Activated T-helper 2 cell treated with anti-CD3 and anti-CD28 coated beads, Interferon-gamma antibody, Interleukin-2, Interleukin-4, amounts not matched to agents 10 μg/mL and 5 μg/mL and 100 μg/mL, durations not matched to agents 14 hours and 24 hours and 36 hours (primary cell): ENCODE measurements at regions not wholly inside any gene's neighbourhood (a gene's known extent, or its start where the extent isn't known, plus 50 kb on each side); places are given as distances from the start of the nearest gene placed in this dataset.
"Not testable (repeated sequence)": the region's sequence is repeated elsewhere in the genome, so short reads cannot be mapped to it uniquely, and the experiment has no call there.

ENCODE experiments used
- DNase-seq: peaks from one replicate; pipeline ENCODE4 v3.0.0; 2021; ENCODE audit warnings: low spot score
- H3K27ac Mint-ChIP-seq: one replicate; pipeline ENCODE4 v1.8.0; 2021; ENCODE audit warnings: mixed read lengths
- H3K27me3 Mint-ChIP-seq: one replicate; pipeline ENCODE4 v1.8.0; 2021; ENCODE audit warnings: low read depth, mixed read lengths
- H3K36me3 Mint-ChIP-seq: one replicate; pipeline ENCODE4 v1.8.0; 2021; ENCODE audit warnings: low read depth, mixed read lengths
- H3K4me1 Mint-ChIP-seq: one replicate; pipeline ENCODE4 v1.8.0; 2021; ENCODE audit warnings: low read depth, mixed read lengths
- H3K4me3 Mint-ChIP-seq: one replicate; pipeline ENCODE4 v1.8.0; 2021; ENCODE audit warnings: low read depth, mild to moderate bottlenecking, moderate library complexity, mixed read lengths
- H3K9me3 Mint-ChIP-seq: one replicate; pipeline ENCODE4 v1.8.0; 2021; ENCODE audit warnings: mixed read lengths
- intact Hi-C: fragments of 100-400 bp; cut with micrococcal nuclease; formaldehyde crosslinking; loops from one replicate; pipeline ENCODE4 v1.15.1; 2023

DNA sequence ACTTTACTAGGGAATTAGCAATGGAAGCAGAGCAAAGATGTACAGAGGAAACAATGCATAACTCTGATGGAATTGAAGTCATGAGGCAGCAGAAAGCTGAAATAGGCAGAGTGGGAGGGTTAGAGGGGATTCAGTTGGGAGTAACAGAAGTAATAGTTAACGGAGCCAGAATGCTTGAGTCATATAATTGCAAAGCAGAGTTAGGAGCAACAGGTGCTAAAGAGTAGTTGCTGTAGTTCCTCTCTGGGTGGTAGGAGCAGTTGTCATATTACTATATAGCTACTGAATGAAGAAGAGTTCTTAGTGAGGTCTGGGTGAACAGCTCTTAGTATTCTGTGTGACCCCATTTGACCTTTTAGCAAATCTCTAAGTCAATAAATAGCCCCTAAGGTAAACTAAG, 592.9 kb upstream of the CHD1 start:
- intact Hi-C loops, H3K4me3 Mint-ChIP-seq, H3K36me3 Mint-ChIP-seq, H3K27me3 Mint-ChIP-seq, DNase-seq, H3K9me3 Mint-ChIP-seq, H3K4me1 Mint-ChIP-seq, H3K27ac Mint-ChIP-seq: not testable (repeated sequence)

DNA sequence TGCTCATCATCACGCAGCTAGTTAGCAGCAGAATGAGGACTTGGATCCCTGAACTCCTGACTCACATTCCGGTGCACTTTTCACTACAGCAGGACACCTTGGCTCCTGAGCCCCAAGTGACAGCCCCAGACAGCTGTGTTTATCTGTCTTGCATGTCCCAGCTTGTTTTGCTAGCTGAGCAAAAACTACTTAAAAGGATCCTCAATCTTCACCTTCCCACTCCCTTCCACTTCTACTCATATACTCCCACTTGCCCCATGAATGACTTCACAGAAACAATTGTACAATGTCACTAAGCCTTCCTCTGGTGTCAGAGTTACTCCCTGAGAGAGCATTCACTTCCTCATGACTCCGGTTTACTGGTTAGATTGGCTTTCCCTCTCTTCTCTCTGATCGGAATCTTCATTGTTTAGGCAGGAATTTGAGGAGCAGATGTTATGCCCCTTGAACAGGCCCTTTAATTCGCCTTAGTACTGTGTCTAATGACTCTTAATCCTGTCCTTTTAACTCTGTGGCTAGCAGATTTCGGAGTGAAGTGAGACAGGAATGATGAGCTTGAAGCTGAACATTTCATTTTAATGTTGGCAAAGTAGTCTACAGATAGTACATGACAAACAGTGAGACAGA, 587.2 kb upstream of the CHD1 start:
- intact Hi-C loops, H3K4me1 Mint-ChIP-seq, H3K27ac Mint-ChIP-seq, DNase-seq, H3K9me3 Mint-ChIP-seq, H3K27me3 Mint-ChIP-seq, H3K36me3 Mint-ChIP-seq, H3K4me3 Mint-ChIP-seq: not testable (repeated sequence)

DNA sequence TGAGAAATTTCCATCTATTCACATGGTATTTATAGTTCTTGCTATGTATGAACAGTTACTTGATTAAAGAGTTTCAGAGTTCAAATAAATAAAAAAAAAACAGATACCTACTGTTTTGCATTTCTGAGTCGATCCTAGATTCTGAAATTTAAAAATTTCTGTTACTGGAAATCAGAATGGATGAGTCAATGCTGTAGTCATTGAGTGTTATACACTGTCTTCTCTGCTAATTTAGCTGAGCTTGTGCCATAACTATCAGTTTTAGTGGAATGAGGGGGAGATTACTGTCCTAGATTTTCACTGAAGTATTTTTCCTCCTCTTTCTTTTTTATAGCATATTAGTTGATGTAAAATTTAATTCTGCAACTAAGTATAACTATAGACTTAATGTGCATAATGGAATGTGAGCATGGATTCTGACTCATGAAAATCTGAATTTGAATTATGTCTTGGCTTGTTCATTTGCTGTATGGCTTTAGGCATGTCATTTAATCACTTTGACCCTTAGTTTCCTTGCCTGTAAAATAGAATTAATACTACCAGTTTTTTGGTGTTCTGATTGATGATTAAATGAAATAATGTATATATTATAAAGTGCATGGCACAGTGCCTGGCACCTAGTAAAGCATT, 581.5 kb upstream of the CHD1 start:
- intact Hi-C loops, DNase-seq, H3K4me1 Mint-ChIP-seq, H3K9me3 Mint-ChIP-seq, H3K4me3 Mint-ChIP-seq, H3K36me3 Mint-ChIP-seq, H3K27me3 Mint-ChIP-seq, H3K27ac Mint-ChIP-seq: not testable (repeated sequence)

DNA sequence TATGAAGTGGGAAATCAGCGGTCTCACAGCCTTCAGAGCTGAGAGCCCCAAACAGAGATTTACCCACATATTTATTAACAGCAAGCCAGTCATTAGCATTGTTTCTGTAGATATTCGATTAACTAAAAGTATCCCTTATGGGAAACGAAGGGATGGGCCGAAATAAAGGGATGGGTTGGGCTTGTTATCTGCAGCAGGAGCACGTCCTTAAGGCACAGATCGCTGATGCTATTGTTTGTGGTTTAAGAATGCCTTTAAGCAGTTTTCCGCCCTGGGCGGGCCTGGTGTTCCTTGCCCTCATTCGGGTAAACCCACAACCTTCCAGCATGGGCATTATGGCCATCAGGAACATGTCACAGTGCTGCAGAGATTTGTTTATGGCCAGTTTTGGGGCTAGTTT, 580.3 kb upstream of the CHD1 start:
- not testable (repeated sequence) for H3K36me3 Mint-ChIP-seq

DNA sequence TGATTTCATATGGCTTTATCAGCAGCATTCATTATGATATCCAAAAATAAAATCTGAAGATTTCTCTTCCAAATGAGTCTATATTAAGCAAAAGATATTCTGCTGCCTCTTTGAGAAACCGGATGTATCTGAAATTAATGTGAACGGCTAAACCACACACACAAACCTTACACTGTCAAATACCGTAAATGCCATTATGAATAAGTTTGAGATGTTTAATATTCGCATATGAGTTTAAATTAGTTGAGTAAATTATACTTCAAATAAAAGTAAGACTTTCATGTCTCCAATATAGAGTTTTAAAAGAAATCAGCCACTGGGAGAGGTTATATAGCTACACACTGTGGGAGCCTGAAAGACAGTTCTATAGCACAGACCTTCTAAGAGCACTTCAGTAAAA, 566.6 kb upstream of the CHD1 start:
- H3K4me3 Mint-ChIP-seq, H3K27me3 Mint-ChIP-seq, DNase-seq, H3K9me3 Mint-ChIP-seq, H3K27ac Mint-ChIP-seq, intact Hi-C loops, H3K36me3 Mint-ChIP-seq, H3K4me1 Mint-ChIP-seq: not testable (repeated sequence)

More for the DNA sequence above, 580.3 kb upstream of the CHD1 start:
- H3K27me3 Mint-ChIP-seq, H3K4me3 Mint-ChIP-seq, H3K9me3 Mint-ChIP-seq, DNase-seq, intact Hi-C loops, H3K27ac Mint-ChIP-seq, H3K4me1 Mint-ChIP-seq: not testable (repeated sequence)

DNA sequence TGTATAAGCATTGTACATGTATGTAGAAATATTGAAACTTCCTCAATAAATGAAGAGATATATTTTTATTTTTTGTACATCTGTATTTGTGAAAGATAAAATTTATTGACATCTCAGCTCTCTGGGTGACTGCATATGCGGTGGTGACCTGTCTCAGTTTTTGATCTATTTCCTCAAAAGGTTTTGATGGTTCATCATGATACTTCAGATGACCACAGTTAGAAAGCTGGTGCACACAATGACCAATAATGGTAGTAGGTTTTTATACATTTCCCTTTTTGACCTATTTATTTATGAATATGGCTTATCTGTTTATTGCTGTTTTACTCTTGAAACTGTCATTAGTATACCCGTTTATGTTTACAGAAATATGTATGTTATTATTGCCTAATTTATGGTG, 549.6 kb upstream of the CHD1 start:
- H3K27me3 Mint-ChIP-seq, H3K27ac Mint-ChIP-seq, H3K4me3 Mint-ChIP-seq, intact Hi-C loops, H3K9me3 Mint-ChIP-seq, DNase-seq, H3K4me1 Mint-ChIP-seq, H3K36me3 Mint-ChIP-seq: not testable (repeated sequence)

DNA sequence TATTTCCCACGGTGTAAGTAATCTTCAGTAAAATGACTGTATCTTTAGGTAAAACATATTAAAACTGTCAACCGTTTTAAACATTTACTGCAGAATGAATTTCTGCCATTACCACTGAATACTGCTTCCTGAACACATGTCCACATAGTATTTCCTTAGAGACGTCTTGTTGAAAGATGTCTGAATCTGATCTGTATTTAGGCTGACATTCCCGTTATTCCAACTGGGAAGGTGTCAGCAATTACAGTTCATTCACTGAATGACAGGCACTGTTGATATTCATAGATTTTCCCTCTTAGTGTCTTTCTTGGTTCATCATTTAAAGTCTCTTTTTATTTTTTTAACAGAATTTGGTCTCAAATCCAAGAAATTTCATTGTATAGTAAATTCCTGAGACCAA, 544.5 kb upstream of the CHD1 start:
- H3K9me3 Mint-ChIP-seq, H3K27me3 Mint-ChIP-seq, H3K27ac Mint-ChIP-seq, DNase-seq, H3K36me3 Mint-ChIP-seq, intact Hi-C loops, H3K4me3 Mint-ChIP-seq, H3K4me1 Mint-ChIP-seq: not testable (repeated sequence)

DNA sequence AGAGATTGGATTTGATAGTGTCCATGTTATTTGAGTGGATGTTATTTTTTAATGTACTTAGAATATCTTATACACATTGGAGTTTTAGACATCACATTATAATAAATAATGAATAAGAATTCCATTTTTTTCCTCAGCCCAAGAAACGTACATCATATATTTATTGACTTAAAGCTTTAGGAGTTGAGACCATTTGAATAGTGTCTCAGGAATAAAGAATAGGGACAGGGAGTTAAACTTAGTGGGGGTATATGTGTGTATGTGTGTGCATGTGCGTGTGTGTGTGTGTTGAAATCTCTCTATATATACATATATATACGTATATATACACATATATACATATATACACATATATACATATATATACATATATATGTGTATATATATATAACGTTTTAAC, 542.9 kb upstream of the CHD1 start:
- H3K9me3 Mint-ChIP-seq, intact Hi-C loops, DNase-seq, H3K27me3 Mint-ChIP-seq, H3K27ac Mint-ChIP-seq, H3K36me3 Mint-ChIP-seq, H3K4me1 Mint-ChIP-seq, H3K4me3 Mint-ChIP-seq: not testable (repeated sequence)

DNA sequence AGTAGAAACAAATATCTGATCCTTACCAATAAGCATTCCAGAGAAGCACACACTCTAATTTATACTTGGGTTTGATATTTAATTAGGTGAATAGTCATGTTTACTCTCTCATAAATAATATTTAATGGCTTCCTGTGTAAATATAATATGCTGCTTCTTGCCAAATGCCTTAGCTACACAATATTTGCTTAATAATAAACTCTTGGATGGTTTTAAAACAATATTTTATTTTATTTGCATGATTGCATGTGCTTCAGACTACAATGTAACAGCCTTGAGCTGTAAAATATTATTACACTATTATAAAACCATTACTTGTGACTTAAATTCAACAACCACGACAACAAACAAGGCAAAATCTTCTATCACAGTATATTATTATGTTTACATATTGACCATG, 542.4 kb upstream of the CHD1 start:
- H3K27ac Mint-ChIP-seq, intact Hi-C loops, H3K4me3 Mint-ChIP-seq, DNase-seq, H3K36me3 Mint-ChIP-seq, H3K27me3 Mint-ChIP-seq, H3K9me3 Mint-ChIP-seq, H3K4me1 Mint-ChIP-seq: not testable (repeated sequence)

DNA sequence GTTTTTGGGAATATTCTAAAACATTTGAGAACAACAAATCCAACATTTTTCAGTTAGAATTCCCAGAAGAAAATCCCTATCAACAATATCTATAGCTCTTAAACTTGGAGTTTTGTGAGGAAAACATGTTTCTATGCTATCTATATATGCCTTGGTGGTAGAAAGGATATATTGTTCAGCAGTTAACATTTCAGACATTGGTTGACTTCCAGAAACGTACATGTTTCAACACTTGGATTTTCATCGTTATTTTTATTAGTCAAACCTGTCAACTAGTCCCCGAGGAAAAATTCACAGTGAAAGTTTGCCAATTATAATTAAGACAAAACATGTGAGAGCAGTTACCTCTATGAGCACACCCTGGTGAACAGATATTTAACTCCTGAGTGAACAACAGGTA, 541.8 kb upstream of the CHD1 start:
- DNase-seq, intact Hi-C loops, H3K4me1 Mint-ChIP-seq, H3K27ac Mint-ChIP-seq, H3K9me3 Mint-ChIP-seq, H3K36me3 Mint-ChIP-seq, H3K4me3 Mint-ChIP-seq, H3K27me3 Mint-ChIP-seq: not testable (repeated sequence)

DNA sequence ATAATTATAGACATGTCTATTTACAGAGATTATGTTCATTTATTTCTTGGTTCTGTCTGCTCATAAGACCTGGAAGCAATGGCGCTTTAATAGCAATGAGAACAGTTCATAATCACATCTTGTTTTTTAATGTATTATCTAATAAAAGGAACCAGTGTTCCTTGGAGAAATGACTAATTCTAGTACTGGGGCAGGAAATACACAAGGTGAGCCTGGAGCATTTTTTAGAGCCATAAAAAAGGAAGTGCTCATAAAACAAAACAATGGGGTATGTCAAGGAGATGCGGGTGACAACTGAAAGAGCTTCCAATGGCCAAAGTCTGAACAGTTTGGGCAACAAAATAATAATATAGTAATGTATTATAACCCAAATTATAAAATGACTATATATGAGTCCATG, 531.9 kb upstream of the CHD1 start:
- intact Hi-C loops, result no loop called here

DNA sequence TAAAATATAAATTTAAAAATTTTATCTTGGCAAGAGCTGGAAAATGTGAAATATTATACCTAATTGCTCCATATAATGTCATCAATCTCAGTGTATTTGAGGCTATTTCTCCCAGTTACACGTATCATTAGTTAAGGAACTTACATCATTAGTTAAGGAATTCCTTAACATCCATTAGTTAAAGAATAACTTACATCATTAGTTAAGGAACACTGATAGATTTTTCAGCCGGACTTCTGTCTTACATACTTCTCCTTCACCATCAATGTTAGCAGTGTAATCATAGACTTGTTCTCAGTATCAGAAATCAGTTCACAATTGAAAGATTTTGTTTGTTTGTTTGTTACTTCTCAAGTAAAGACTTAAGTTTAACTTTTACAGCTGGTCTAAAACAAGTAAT, 524.4 kb upstream of the CHD1 start:
- Mint-ChIP-seq H3K9me3 (no peaks in the 10 kb centered on the region), H3K4me1 (no peaks in the 10 kb centered on the region), H3K27me3 (no peaks in the 10 kb centered on the region), H3K27ac (no peak overlapping the region), H3K36me3 (no peaks in the 10 kb centered on the region), H3K4me3 (no peak overlapping the region)
- intact Hi-C loops, result no loop called here
- no peak for DNase-seq

More for the DNA sequence above, 531.9 kb upstream of the CHD1 start:
- no peak for DNase-seq
- no peaks in the 10 kb centered on the region for H3K4me1 Mint-ChIP-seq
- H3K27ac Mint-ChIP-seq, result no peak overlapping the region
- H3K27me3 Mint-ChIP-seq, result no peaks in the 10 kb centered on the region
- H3K4me3 Mint-ChIP-seq, result no peak overlapping the region
- H3K9me3 Mint-ChIP-seq, result no peaks in the 10 kb centered on the region
- no peaks in the 10 kb centered on the region for H3K36me3 Mint-ChIP-seq

DNA sequence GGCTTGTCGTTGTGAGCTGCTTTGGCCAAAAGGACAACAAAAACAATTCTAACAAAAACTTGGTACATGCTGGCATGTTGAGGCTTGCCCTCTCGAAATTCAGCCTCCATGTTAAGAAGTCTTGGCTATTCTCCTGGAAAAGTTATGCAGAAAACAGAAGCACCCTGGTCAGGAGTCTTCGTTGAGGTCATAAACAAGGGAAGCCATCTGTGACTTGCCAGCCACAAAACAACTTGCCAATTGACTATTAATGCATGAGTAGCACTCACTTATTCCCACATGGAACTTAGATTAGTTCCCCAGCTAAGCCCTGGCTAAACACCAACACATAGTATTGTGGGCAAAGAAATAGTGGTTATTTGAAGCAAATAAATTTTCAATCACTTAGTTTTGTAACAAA, 521.0 kb upstream of the CHD1 start:
- Mint-ChIP-seq H3K4me3 (no peak overlapping the region), H3K36me3 (no peaks in the 10 kb centered on the region), H3K27ac (no peak overlapping the region), H3K9me3 (no peaks in the 10 kb centered on the region), H3K27me3 (no peaks in the 10 kb centered on the region), H3K4me1 (no peaks in the 10 kb centered on the region)
- DNase-seq, result no peak
- intact Hi-C loops, result no loop called here

DNA sequence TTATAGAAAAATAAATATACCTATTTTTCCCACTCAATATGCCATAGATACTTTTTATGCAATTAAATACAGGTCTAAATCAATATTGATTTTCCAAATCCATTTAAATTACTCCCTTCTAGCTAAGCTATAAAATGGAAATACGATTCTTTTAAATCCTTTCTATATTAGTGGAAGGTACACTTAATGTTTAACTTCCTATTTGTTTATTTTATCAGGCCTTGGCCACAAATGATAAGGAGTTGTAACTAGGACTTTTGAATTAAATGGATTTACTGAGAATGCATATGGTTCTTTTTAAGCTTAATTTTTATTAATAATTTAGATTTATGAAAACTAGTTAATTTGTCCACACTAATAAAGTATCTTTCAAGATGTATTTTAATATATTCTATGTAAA, 517.0 kb upstream of the CHD1 start:
- intact Hi-C loops, result no loop called here
- no peaks in the 10 kb centered on the region for H3K4me1 Mint-ChIP-seq
- no peak for DNase-seq
- H3K36me3 Mint-ChIP-seq, result no peaks in the 10 kb centered on the region
- no peak overlapping the region for H3K4me3 Mint-ChIP-seq
- H3K9me3 Mint-ChIP-seq, result no peaks in the 10 kb centered on the region
- no peaks in the 10 kb centered on the region for H3K27me3 Mint-ChIP-seq
- H3K27ac Mint-ChIP-seq, result no peak overlapping the region
